NT2/D1 (cell line): ENCODE measurements at regions not wholly inside any gene's neighbourhood (a gene's known extent, or its start where the extent isn't known, plus 50 kb on each side); places are given as distances from the start of the nearest gene placed in this dataset.

Source experiments
- DNase-seq: peaks from one replicate; pipeline ENCODE4 v3.0.0-alpha.2; 2011; ENCODE audit warnings: low read depth, low spot score
- H3K27me3 ChIP-seq: 2 replicates; pipeline ENCODE4 v1.6.0; 2011; ENCODE audit warnings: mild to moderate bottlenecking; ENCODE audit not compliant: insufficient read length, insufficient read depth
- H3K36me3 ChIP-seq: 2 replicates; pipeline ENCODE4 v1.6.1; 2011; ENCODE audit warnings: mild to moderate bottlenecking, low read length, mixed read lengths; ENCODE audit not compliant: insufficient read depth, insufficient read length
- H3K4me1 ChIP-seq: 2 replicates; pipeline ENCODE4 v1.5.1; 2011; ENCODE audit not compliant: insufficient read depth, insufficient read length
- H3K4me3 ChIP-seq: 2 replicates; pipeline ENCODE4 v1.5.1; 2011; ENCODE audit warnings: low read depth; ENCODE audit not compliant: insufficient read length
- H3K9ac ChIP-seq: 2 replicates; pipeline ENCODE4 v1.6.0; 2011; ENCODE audit warnings: low read depth; ENCODE audit not compliant: insufficient read length
- H3K9me3 ChIP-seq: 2 replicates; pipeline ENCODE4 v1.5.1; 2011; ENCODE audit warnings: mild to moderate bottlenecking, low read length; ENCODE audit not compliant: insufficient read depth
- SUZ12 ChIP-seq: IDR thresholded peaks from 2 replicates; pipeline ENCODE4 v1.6.1; 2011; ENCODE audit not compliant: insufficient read length, insufficient read depth; ENCODE audit errors: extremely low read depth
- YY1 ChIP-seq: IDR thresholded peaks from 2 replicates; pipeline ENCODE4 v1.6.1; 2011; ENCODE audit not compliant: insufficient read length, insufficient read depth
- ZNF274 ChIP-seq: IDR thresholded peaks from 2 replicates; pipeline ENCODE4 v1.6.1; 2011; ENCODE audit warnings: mild to moderate bottlenecking, low read depth, low read length

- Histone ChIP-seq H3K36me3 (no peaks in the 10 kb centered on the region), H3K9me3 (no peaks in the 10 kb centered on the region), H3K9ac (no peak overlapping the region), H3K4me1 (no peaks in the 10 kb centered on the region), H3K4me3 (no peak overlapping the region), H3K27me3 (no peaks in the 10 kb centered on the region)
- TF ChIP-seq YY1: no peak
- no peak for TF ChIP-seq SUZ12
- DNase-seq: peak; percentile 56
These were observed 557.7 kb downstream of the FSCB start for GRCh38 chr14:43949400-43949799.

GRCh38 chr14:43939836-43940235 lies 567.2 kb downstream of the FSCB start:
- Histone ChIP-seq H3K9ac (no peak overlapping the region), H3K9me3 (peaks cover 17% of the 10 kb centered on the region; the same call in 1 of the 2 replicates), H3K4me3 (no peak overlapping the region), H3K27me3 (no peaks in the 10 kb centered on the region), H3K36me3 (no peaks in the 10 kb centered on the region), H3K4me1 (no peaks in the 10 kb centered on the region)
- no peak for TF ChIP-seq SUZ12
- no peak for TF ChIP-seq ZNF274
- no peak for TF ChIP-seq YY1
- no peak for DNase-seq

DNA sequence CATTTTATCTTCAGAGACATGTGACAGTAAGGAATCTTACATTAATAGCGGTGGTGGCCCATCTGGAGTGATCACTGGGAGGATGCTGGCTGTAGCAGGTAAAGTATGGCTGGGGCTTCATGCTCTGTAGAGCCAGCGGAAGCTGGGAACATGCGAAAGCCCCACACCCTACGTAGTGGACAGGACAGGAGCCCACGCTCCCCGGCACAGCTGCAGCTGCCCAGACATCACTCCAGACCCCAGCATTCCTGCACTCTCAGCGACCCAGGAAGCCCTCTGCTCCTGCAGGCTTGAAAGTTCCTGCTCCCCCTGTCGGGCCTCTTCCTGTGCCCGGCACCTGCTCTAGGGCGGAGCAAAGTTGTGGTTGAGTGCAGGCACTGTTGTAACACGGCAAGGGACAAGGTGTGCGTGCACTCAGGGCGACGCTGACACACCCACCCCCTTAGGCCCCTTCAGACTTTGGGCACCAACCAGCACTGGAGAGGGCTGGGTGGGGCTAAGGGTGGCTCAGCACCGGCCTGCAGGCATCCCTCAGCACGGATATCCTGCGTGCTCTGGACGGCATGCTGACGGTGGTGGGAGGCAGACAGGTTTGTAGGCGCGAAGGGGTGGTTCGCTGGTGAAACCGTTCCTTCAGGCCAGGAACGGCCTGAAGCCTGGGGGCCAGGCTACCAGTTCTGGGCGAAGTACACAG lies 568.3 kb downstream of the FSCB start:
- DNase-seq: no peak
- H3K4me3 ChIP-seq: no peak overlapping the region
- no peak overlapping the region for H3K9ac ChIP-seq
- H3K4me1 ChIP-seq: no peaks in the 10 kb centered on the region
- H3K36me3 ChIP-seq: no peaks in the 10 kb centered on the region
- H3K9me3 ChIP-seq: peaks cover 17% of the 10 kb centered on the region; the same call in 1 of the 2 replicates
- no peak for TF ChIP-seq SUZ12
- no peak for TF ChIP-seq YY1
- no peak for TF ChIP-seq ZNF274
- H3K27me3 ChIP-seq: no peaks in the 10 kb centered on the region

GRCh38 chr14:43937001-43937400 lies 570.1 kb downstream of the FSCB start:
- H3K9ac ChIP-seq: no peak overlapping the region
- no peak for TF ChIP-seq ZNF274
- TF ChIP-seq SUZ12: no peak
- TF ChIP-seq YY1: no peak
- no peak for DNase-seq
- H3K4me3 ChIP-seq: no peak overlapping the region
- H3K36me3 ChIP-seq: no peaks in the 10 kb centered on the region
- peaks cover 17% of the 10 kb centered on the region; the same call in 1 of the 2 replicates for H3K9me3 ChIP-seq
- H3K27me3 ChIP-seq: no peaks in the 10 kb centered on the region
- no peaks in the 10 kb centered on the region for H3K4me1 ChIP-seq

DNA sequence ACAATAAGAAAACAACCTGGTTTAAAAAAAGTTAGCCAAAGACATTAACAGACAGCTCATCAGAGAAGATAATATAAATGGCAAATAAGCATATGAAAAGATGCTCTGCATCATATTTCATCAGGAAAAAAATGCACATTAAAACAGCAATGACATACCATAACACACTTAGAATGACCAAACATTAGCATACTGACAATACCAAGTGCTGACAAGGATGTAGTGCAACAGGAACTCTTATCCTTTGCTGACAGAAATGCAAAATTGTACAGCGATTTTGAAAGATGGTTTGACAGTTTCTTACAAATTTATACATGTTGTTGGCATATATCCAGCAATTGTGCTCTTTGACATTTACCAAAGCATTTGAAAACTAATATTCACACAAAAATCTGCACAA lies 573.0 kb downstream of the FSCB start:
- Histone ChIP-seq H3K36me3 (no peaks in the 10 kb centered on the region), H3K27me3 (no peaks in the 10 kb centered on the region), H3K9ac (no peak overlapping the region), H3K4me3 (no peak overlapping the region), H3K4me1 (no peaks in the 10 kb centered on the region), H3K9me3 (peaks cover 13% of the 10 kb centered on the region; the same call in 1 of the 2 replicates)
- TF ChIP-seq SUZ12 (no peak), ZNF274 (no peak), YY1 (no peak)
- no peak for DNase-seq

GRCh38 chr14:43914041-43914693 lies 592.9 kb downstream of the FSCB start:
- no peaks in the 10 kb centered on the region for H3K4me1 ChIP-seq
- H3K27me3 ChIP-seq: no peaks in the 10 kb centered on the region
- H3K4me3 ChIP-seq: no peak overlapping the region
- H3K9ac ChIP-seq: no peak overlapping the region
- no peak for DNase-seq
- no peaks in the 10 kb centered on the region for H3K9me3 ChIP-seq
- no peaks in the 10 kb centered on the region for H3K36me3 ChIP-seq
- TF ChIP-seq YY1 (no peak), ZNF274 (no peak), SUZ12 (no peak)

DNA sequence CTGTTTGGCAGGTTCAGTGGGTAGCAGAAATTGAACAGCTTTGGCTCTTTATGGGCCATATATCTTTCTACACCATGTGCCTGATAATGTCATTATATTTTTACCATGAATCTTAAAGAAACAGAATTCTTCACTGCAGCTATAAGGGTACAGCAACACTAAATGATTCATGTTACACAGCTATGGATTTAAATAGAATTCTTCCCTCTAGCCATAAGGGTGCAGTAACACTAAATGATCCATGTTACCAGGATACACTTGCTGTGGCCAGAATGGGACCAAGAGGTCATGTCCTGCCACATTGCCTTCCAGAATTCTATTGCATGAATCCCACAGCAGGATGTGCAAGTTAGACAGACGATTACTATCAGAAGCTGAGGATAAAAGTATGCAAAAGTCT lies 603.9 kb downstream of the FSCB start:
- no peak for DNase-seq
- Histone ChIP-seq H3K27me3 (no peaks in the 10 kb centered on the region), H3K36me3 (no peaks in the 10 kb centered on the region), H3K9me3 (no peaks in the 10 kb centered on the region), H3K4me3 (no peak overlapping the region), H3K4me1 (no peaks in the 10 kb centered on the region), H3K9ac (no peak overlapping the region)
- TF ChIP-seq YY1 (no peak), ZNF274 (no peak)
